ENCODE measurements at regions not wholly inside any gene's neighbourhood (a gene's known extent, or its start where the extent isn't known, plus 50 kb on each side); places are given as distances from the start of the nearest gene placed in this dataset.

DNA sequence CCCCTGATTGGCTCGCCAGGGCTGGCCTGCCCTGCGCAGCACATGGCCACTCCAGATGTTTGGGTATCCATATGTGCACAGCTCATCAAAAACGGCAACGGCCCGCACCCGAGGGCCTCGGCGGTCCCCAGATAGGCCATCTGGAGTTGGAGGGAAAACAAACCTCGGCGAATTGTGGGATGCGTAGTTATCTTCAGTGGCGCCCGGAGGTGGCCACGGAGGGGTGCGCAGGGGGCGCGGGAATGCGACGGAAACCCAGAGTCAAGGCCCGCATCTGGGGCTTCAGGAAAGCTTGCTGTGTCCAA is 156.5 kb downstream of the TLE3 start:
- no peak overlapping the region for H3K27ac ChIP-seq
- H3K36me3 ChIP-seq: no peaks in the 10 kb centered on the region
- intact Hi-C loops (cut with DNase I): no loop called here
- H3K27me3 ChIP-seq: no peaks in the 10 kb centered on the region
- no peaks in the 10 kb centered on the region for H3K4me1 ChIP-seq (ENCODE audit: insufficient read depth)
- H3K9me3 ChIP-seq: no peaks in the 10 kb centered on the region
- H3K4me3 ChIP-seq: no peak overlapping the region
- TF ChIP-seq, protein P1, sequence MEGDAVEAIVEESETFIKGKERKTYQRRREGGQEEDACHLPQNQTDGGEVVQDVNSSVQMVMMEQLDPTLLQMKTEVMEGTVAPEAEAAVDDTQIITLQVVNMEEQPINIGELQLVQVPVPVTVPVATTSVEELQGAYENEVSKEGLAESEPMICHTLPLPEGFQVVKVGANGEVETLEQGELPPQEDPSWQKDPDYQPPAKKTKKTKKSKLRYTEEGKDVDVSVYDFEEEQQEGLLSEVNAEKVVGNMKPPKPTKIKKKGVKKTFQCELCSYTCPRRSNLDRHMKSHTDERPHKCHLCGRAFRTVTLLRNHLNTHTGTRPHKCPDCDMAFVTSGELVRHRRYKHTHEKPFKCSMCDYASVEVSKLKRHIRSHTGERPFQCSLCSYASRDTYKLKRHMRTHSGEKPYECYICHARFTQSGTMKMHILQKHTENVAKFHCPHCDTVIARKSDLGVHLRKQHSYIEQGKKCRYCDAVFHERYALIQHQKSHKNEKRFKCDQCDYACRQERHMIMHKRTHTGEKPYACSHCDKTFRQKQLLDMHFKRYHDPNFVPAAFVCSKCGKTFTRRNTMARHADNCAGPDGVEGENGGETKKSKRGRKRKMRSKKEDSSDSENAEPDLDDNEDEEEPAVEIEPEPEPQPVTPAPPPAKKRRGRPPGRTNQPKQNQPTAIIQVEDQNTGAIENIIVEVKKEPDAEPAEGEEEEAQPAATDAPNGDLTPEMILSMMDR (IDR thresholded peaks at IDR 0.05): no peak
- 87 to 94% (median 88%) methylated on average over 18 to 20 of the region's 20 CpGs for WGBS, 3 donors
- no peak for DNase-seq

DNA sequence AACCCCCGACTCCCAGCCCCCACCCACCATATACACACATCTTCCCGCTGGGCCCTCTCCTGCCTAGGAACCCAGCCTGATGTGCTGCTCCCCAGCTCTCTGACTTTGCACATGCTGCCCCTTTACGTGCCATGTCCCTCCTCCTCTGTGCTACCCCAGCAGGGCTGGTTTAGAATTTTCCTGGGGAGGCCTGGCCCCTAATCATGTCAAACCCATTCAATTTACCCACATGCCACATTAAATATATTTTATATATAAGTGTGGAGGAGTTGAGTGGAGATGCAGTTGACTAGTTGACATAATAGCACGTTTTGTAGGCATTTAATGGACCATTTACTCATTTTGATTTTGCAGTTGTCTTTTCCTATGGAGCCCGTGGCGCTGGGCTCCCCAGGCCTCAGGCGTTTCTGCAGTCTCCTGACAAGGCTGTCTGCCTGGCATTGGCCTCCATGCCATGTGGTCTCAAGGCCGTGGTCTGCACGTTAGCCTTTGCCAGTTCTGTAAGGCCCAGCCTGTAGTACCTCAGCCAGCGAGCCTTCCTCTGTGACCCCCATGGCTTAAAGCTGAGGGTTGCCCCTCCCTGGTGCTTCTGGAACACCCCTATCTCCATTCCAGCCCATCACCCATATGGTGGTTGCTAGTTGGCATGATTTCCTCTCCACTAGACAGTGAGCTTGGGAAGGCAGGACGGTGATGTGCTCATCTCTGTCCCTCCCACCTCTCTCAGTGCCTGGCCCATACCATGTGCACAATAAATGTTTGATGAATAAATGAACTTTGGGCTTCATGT is 155.8 kb downstream of the TLE3 start:
- Histone ChIP-seq H3K9me3 (no peaks in the 10 kb centered on the region), H3K36me3 (no peaks in the 10 kb centered on the region), H3K27me3 (no peaks in the 10 kb centered on the region), H3K27ac (no peak overlapping the region), H3K4me1 (ENCODE audit: insufficient read depth) (no peaks in the 10 kb centered on the region), H3K4me3 (no peak overlapping the region)
- intact Hi-C loops (cut with DNase I): no loop called here
- TF ChIP-seq, protein P1 (IDR thresholded peaks at IDR 0.05): no peak
- no peak for TF ChIP-seq EP300 (IDR thresholded peaks at IDR 0.05)
- TF ChIP-seq POLR2A (IDR thresholded peaks at IDR 0.05): no peak
- DNase-seq: no peak
- 78 to 84% (median 82%) methylated on average over 11 of the region's 11 CpGs for WGBS, 3 donors

DNA sequence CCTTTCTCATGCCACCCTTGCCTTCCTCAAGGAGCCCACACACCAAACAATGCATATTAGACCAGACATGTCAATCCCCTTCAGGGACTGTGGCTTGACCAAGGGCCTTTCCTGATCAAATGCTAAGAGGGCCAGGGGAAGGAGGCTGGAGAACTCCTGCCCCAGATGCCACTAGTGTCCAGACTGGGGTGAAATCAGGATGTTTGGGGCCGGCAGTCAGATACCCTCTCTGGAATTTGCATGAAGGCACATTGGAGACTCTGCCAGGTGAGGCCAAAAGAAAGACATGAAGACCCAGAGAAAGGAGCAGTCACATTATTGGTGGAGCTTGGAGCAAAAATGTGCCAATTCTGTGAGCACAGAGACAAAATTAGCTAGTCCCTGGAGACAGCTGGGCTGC is 154.1 kb downstream of the TLE3 start:
- TF ChIP-seq POLR2A (IDR thresholded peaks at IDR 0.05): no peak
- no peaks in the 10 kb centered on the region for H3K9me3 ChIP-seq
- no peak overlapping the region for H3K4me3 ChIP-seq
- no peak overlapping the region for H3K27ac ChIP-seq
- H3K4me1 ChIP-seq (ENCODE audit: insufficient read depth): no peaks in the 10 kb centered on the region
- H3K27me3 ChIP-seq: no peaks in the 10 kb centered on the region
- 78 to 86% (median 85%) methylated on average over 1 of the region's 1 CpG for WGBS, 3 donors
- no peaks in the 10 kb centered on the region for H3K36me3 ChIP-seq
- DNase-seq: no peak
- intact Hi-C loops (cut with DNase I): no loop called here

DNA sequence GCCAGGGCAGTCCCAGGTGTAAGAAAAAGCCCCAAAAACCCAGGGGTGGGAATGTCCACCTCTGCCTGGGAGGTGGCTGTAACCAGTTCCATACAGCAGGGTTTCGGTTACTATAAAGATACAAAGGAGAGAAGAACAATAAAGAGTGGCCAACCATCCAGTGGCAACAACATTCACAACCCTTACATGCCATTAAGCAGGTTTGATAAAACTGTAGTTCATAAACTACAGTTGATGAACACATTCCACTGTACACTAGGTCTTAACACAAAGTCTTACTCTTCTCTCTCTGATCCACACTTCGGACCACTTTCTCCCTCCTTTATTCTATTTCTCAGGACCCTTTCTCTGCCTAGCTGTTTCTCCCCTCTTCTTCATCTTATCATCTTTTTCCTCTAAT is 152.0 kb downstream of the TLE3 start:
- DNase-seq: no peak
- H3K4me3 ChIP-seq: no peak overlapping the region
- no peak overlapping the region for H3K27ac ChIP-seq
- TF ChIP-seq, protein P1 (IDR thresholded peaks at IDR 0.05): no peak
- TF ChIP-seq EP300 (IDR thresholded peaks at IDR 0.05): no peak
- no peak for TF ChIP-seq POLR2A (IDR thresholded peaks at IDR 0.05)
- H3K36me3 ChIP-seq: no peaks in the 10 kb centered on the region
- WGBS, 3 donors: 89 to 97% (median 94%) methylated on average over 2 of the region's 2 CpGs
- H3K27me3 ChIP-seq: no peaks in the 10 kb centered on the region
- intact Hi-C loops (cut with DNase I): no loop called here
- H3K4me1 ChIP-seq (ENCODE audit: insufficient read depth): no peaks in the 10 kb centered on the region
- no peaks in the 10 kb centered on the region for H3K9me3 ChIP-seq

DNA sequence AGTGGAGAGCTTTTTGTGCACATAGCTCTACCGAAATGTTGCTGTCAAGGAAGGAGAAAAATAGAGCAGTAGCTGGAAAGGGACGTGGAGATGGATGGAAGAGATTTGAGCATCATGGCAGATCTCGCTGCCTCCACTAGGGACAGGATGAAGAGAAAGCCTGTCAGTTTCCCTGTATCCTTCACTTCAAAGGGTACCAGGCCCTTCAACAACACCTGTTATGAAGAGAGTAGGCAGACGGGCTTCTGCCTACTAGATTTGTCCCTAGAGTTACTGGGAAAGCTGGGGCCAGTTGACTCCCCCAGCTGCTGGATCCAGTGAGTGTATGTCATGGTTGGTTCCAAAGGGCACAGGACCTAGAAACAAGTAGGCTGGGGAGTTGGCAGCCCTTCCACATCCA is 150.8 kb downstream of the TLE3 start:
- no peak for DNase-seq
- H3K4me1 ChIP-seq (ENCODE audit: insufficient read depth): no peaks in the 10 kb centered on the region
- H3K27ac ChIP-seq: no peak overlapping the region
- no peak overlapping the region for H3K4me3 ChIP-seq
- WGBS, 3 donors: 82 to 92% (median 86%) methylated on average over 4 of the region's 4 CpGs
- no peaks in the 10 kb centered on the region for H3K36me3 ChIP-seq
- H3K27me3 ChIP-seq: no peaks in the 10 kb centered on the region
- intact Hi-C loops (cut with DNase I): no loop called here
- no peaks in the 10 kb centered on the region for H3K9me3 ChIP-seq
- TF ChIP-seq EP300 (IDR thresholded peaks at IDR 0.05) (no peak), POLR2A (IDR thresholded peaks at IDR 0.05) (no peak)
- TF ChIP-seq, protein P1 (IDR thresholded peaks at IDR 0.05): no peak
